PC-3 (cell line): ENCODE measurements at regions not wholly inside any gene's neighbourhood (a gene's known extent, or its start where the extent isn't known, plus 50 kb on each side); places are given as distances from the start of the nearest gene placed in this dataset.

Source experiments
- ATAC-seq: fragments of 200-7000 bp; cut with Tn5 transposase; 2 replicates; pipeline ENCODE4 v1.9.1; 2020; ENCODE audit warnings: mild to moderate bottlenecking, moderate library complexity
- BruUV-seq: library from RNA; stranded (reverse); fragments of 400-500 nt; replicated peaks from 2 replicates; lab custom pipeline; 2021; lab: Mats Ljungman, UMichigan
- CTCF ChIA-PET: fragments of 300-600 bp; sonication (Branson Sonifier 250); formaldehyde crosslinking; loops from one replicate; lab custom pipeline; 2022; ENCODE audit warnings: antibody characterized with exemption; lab: Charles Lee
- POLR2A ChIA-PET: fragments of 300-600 bp; sonication (Branson Sonifier 250); formaldehyde crosslinking; loops from one replicate; lab custom pipeline; 2022; ENCODE audit warnings: antibody characterized with exemption; ENCODE audit not compliant: unreplicated experiment; lab: Charles Lee
- DNase-seq: peaks from one replicate; pipeline ENCODE4 v3.0.0-alpha.2; 2015
- H2AFZ ChIP-seq: fragments of 300-600 bp; sonication (generic); 2 replicates; pipeline ENCODE4 v1.6.0; 2016; ENCODE audit warnings: antibody characterized with exemption, low read length
- H3F3A ChIP-seq: fragments of 300-600 bp; sonication (generic); one replicate; pipeline ENCODE4 v1.6.0; 2017; ENCODE audit warnings: antibody characterized with exemption, low read length, control low read depth, mild to moderate bottlenecking; ENCODE audit not compliant: unreplicated experiment
- H3K27ac ChIP-seq: fragments of 300-600 bp; sonication (generic); 2 replicates; pipeline ENCODE4 v1.5.1; 2016; ENCODE audit warnings: mild to moderate bottlenecking, low read length
- H3K27me3 ChIP-seq: fragments of 300-600 bp; sonication (generic); 2 replicates; pipeline ENCODE4 v1.6.1; 2016; ENCODE audit warnings: low read length, mixed read lengths
- H3K36me3 ChIP-seq: fragments of 300-600 bp; sonication (generic); 2 replicates; pipeline ENCODE4 v1.6.1; 2016; ENCODE audit warnings: low read depth, mixed run types, low read length, mixed read lengths
- H3K4me1 ChIP-seq: fragments of 300-600 bp; sonication (generic); 2 replicates; pipeline ENCODE4 v1.5.1; 2016; ENCODE audit warnings: low read length; ENCODE audit not compliant: insufficient read depth
- H3K4me2 ChIP-seq: fragments of 300-600 bp; sonication (generic); 2 replicates; pipeline ENCODE4 v1.6.0; 2016; ENCODE audit warnings: low read length
- H3K4me3 ChIP-seq: fragments of 300-600 bp; sonication (generic); 2 replicates; pipeline ENCODE4 v1.5.1; 2016; ENCODE audit warnings: mild to moderate bottlenecking, low read length, mixed read lengths
- H3K79me2 ChIP-seq: fragments of 300-600 bp; sonication (generic); 2 replicates; pipeline ENCODE4 v1.6.1; 2017; ENCODE audit warnings: low read length, mixed read lengths
- H3K9ac ChIP-seq: fragments of 300-600 bp; sonication (generic); 2 replicates; pipeline ENCODE4 v1.6.0; 2016; ENCODE audit warnings: mild to moderate bottlenecking, low read length
- H3K9me2 ChIP-seq: fragments of 300-600 bp; sonication (generic); replicated peaks from 2 replicates; pipeline ENCODE4 v1.6.1; 2016; ENCODE audit warnings: mixed run types, low read length, mixed read lengths
- H3K9me3 ChIP-seq: fragments of 300-600 bp; sonication (generic); 2 replicates; pipeline ENCODE4 v1.6.1; 2016; ENCODE audit warnings: low read length, mixed read lengths
- H4K20me1 ChIP-seq: fragments of 300-600 bp; sonication (generic); 2 replicates; pipeline ENCODE4 v1.6.1; 2016; ENCODE audit warnings: low read length, mixed read lengths
- EZH2 ChIP-seq: fragments of 300-600 bp; sonication (generic); IDR thresholded peaks from one replicate; pipeline ENCODE4 v1.6.1; 2017; ENCODE audit warnings: antibody characterized with exemption, mild to moderate bottlenecking, low read length; ENCODE audit not compliant: unreplicated experiment
- EZH2phosphoT487 ChIP-seq: fragments of 300-600 bp; sonication (generic); IDR thresholded peaks from 2 replicates; pipeline ENCODE4 v1.6.1; 2018; ENCODE audit warnings: mild to moderate bottlenecking, antibody characterized with exemption, low read length, borderline replicate concordance
- intact Hi-C: fragments of 100-400 bp; cut with micrococcal nuclease; formaldehyde crosslinking; loops from 2 replicates; pipeline ENCODE4 v1.9.0; 2023
- TF ChIP-seq, protein P1 (sequence below): fragments of 300-600 bp; sonication (generic); conservative IDR thresholded peaks from 2 replicates; pipeline ENCODE4 v1.5.1; 2017; ENCODE audit warnings: antibody characterized with exemption, low read depth, mild to moderate bottlenecking, low read length

DNA sequence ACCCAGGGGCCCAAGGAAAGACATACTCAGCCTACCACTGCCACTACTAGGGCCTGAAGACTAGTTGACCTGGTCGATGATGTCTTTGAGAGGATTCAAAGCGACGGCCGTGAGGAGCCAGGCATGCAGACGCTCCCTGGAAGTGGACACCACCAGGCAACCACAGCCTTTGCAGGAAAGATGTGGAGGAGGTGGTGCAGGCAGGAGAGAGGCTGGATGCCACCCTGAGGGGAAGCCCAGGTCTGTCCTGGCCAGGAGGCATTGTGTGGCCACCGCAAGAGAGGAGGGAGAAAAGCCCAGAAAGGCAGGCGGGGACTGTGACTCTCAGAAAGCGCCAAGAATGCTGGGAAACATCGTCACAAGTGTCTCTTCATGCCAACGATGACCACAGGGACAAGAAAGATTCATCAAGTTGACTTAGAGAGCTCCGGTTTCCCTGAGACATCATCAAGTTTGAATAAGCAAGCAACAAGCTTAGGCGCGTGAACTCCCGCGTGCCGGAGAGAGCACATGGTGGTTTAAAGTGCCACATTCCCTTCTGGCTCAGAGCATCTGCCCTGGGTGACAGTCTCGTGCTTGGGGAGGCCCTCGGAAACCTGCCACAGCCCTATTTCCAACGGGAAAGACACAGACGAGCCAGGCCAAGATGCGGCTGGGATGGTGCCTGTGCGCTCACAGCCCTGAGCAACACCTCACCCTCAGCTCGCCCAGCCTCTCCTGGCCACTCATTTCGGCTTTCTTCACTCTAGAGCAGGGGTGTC, 464.5 kb upstream of the SALL3 start:
- Histone ChIP-seq H3K4me3 (no peak overlapping the region), H3K4me1 (no peaks in the 10 kb centered on the region), H3K4me2 (no peak overlapping the region), H4K20me1 (no peaks in the 10 kb centered on the region), H3K27ac (no peak overlapping the region), H3F3A (no peaks in the 10 kb centered on the region), H3K9me2 (no peaks in the 10 kb centered on the region), H3K9me3 (no peaks in the 10 kb centered on the region), H3K36me3 (no peaks in the 10 kb centered on the region), H2AFZ (no peak overlapping the region), H3K27me3 (peaks cover 1% of the 10 kb centered on the region; the same call in 1 of the 2 replicates), H3K9ac (no peak overlapping the region), H3K79me2 (no peaks in the 10 kb centered on the region)
- no peak for TF ChIP-seq EZH2
- no peak for TF ChIP-seq EZH2phosphoT487
- TF ChIP-seq, protein P1, sequence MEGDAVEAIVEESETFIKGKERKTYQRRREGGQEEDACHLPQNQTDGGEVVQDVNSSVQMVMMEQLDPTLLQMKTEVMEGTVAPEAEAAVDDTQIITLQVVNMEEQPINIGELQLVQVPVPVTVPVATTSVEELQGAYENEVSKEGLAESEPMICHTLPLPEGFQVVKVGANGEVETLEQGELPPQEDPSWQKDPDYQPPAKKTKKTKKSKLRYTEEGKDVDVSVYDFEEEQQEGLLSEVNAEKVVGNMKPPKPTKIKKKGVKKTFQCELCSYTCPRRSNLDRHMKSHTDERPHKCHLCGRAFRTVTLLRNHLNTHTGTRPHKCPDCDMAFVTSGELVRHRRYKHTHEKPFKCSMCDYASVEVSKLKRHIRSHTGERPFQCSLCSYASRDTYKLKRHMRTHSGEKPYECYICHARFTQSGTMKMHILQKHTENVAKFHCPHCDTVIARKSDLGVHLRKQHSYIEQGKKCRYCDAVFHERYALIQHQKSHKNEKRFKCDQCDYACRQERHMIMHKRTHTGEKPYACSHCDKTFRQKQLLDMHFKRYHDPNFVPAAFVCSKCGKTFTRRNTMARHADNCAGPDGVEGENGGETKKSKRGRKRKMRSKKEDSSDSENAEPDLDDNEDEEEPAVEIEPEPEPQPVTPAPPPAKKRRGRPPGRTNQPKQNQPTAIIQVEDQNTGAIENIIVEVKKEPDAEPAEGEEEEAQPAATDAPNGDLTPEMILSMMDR: no peak
- BruUV-seq: no TSS peak
- no peak for ATAC-seq
- no peak for DNase-seq
- CTCF ChIA-PET: no interaction called here
- intact Hi-C loops: no loop called here
- POLR2A ChIA-PET: no interaction called here

DNA sequence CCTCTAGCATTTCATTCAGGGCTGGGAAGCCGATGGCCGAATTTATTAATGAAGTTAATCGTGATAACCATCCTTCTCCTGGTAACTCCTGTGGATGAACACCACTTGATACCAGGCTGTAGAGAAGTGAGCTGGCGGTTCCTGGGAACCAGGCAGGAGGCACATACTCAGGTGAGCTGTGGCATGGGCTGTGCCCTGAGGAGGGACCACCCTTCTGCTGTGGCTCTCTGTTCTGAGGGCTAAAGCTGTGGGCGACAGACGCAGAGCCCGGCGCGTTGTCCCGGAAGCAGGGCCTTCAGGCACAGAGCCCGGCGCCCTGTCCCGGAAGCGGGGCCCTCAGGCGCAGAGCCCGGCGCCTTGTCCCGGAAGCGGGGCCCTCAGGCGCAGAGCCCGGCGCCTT, 462.3 kb upstream of the SALL3 start:
- ATAC-seq: no peak
- intact Hi-C loops: no loop called here

DNA sequence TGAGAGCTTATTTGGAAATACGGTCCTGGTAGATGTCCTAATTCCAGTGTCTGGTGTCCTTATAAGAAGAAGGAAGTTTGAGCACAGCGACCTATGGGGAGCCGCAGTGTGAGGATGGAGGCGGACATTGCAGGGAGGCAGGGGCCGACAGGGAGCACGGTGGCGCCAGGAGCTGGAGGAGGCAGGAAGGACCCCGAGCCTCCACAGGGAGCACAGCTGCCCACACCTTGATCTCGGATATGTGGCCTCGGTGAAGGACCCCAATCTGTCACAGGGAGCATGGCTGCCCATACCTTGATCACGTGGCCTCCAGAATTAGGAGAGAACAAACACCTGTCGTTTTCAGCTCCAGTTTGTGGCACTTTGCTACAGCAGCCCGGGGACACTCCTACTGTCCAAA, 461.6 kb upstream of the SALL3 start:
- POLR2A ChIA-PET: no interaction called here
- no peak overlapping the region for H3K4me2 ChIP-seq
- H2AFZ ChIP-seq: no peak overlapping the region
- H3K79me2 ChIP-seq: no peaks in the 10 kb centered on the region
- ATAC-seq (no peak), DNase-seq (no peak)
- intact Hi-C loops: no loop called here
- CTCF ChIA-PET: no interaction called here
- H3K36me3 ChIP-seq: no peaks in the 10 kb centered on the region
- BruUV-seq: no TSS peak
- no peaks in the 10 kb centered on the region for H3K9me2 ChIP-seq
- H3K4me1 ChIP-seq: no peaks in the 10 kb centered on the region
- no peaks in the 10 kb centered on the region for H4K20me1 ChIP-seq
- no peak overlapping the region for H3K9ac ChIP-seq
- no peak overlapping the region for H3K27ac ChIP-seq
- no peaks in the 10 kb centered on the region for H3F3A ChIP-seq
- TF ChIP-seq EZH2: no peak
- TF ChIP-seq EZH2phosphoT487: no peak
- TF ChIP-seq, protein P1: no peak
- peaks cover 20% of the 10 kb centered on the region for H3K27me3 ChIP-seq
- no peaks in the 10 kb centered on the region for H3K9me3 ChIP-seq
- no peak overlapping the region for H3K4me3 ChIP-seq

More for the DNA sequence above, 462.3 kb upstream of the SALL3 start:
- H3K9me2 ChIP-seq: no peaks in the 10 kb centered on the region
- H3K27ac ChIP-seq: no peak overlapping the region
- peaks cover 20% of the 10 kb centered on the region for H3K27me3 ChIP-seq
- H3K4me2 ChIP-seq: no peak overlapping the region
- BruUV-seq: no TSS peak
- TF ChIP-seq, protein P1: no peak
- TF ChIP-seq EZH2phosphoT487: no peak
- no peak for TF ChIP-seq EZH2
- no peak overlapping the region for H2AFZ ChIP-seq
- DNase-seq: no peak
- H3K9ac ChIP-seq: no peak overlapping the region
- H3K4me1 ChIP-seq: no peaks in the 10 kb centered on the region
- no peaks in the 10 kb centered on the region for H3K36me3 ChIP-seq
- POLR2A ChIA-PET: no interaction called here
- no peaks in the 10 kb centered on the region for H4K20me1 ChIP-seq
- no peaks in the 10 kb centered on the region for H3K79me2 ChIP-seq
- no peaks in the 10 kb centered on the region for H3F3A ChIP-seq
- CTCF ChIA-PET: no interaction called here
- no peak overlapping the region for H3K4me3 ChIP-seq
- H3K9me3 ChIP-seq: no peaks in the 10 kb centered on the region
